Upper lobe of left lung (tissue), 4 donors: ENCODE measurements at regions not wholly inside any gene's neighbourhood (a gene's known extent, or its start where the extent isn't known, plus 50 kb on each side); places are given as distances from the start of the nearest gene placed in this dataset.

Source experiments
- EP300 ChIP-seq, 4 donors: sonication (generic); formaldehyde crosslinking; IDR thresholded peaks; one replicate each; pipeline ENCODE4 v1.5.1; 2017; ENCODE audit warnings: antibody characterized with exemption in 4 of 4, control low read depth in 2 of 4
- POLR2A ChIP-seq, 4 donors: fragments of 450-650 bp; IDR thresholded peaks; one replicate each; pipeline ENCODE4 v1.5.1; 2016 to 2017; ENCODE audit warnings: antibody characterized with exemption in 4 of 4, mild to moderate bottlenecking in 2 of 4

GRCh38 chr18:2325308-2325849 lies 245.9 kb downstream of the METTL4 start:
- TF ChIP-seq POLR2A (IDR thresholded peaks at IDR 0.05) (no peak), EP300 (IDR thresholded peaks at IDR 0.05) (no peak)
